Activated B cell treated with CpG ODN at 0.5 μM for 24 hours (primary cell): ENCODE measurements at regions not wholly inside any gene's neighbourhood (a gene's known extent, or its start where the extent isn't known, plus 50 kb on each side); places are given as distances from the start of the nearest gene placed in this dataset.

ENCODE experiments used
- ATAC-seq: fragments of 200-7000 bp; cut with Tn5 transposase; one replicate; pipeline ENCODE4 v1.10.0; 2021; ENCODE audit warnings: low read depth, mild to moderate bottlenecking, moderate library complexity
- CTCF ChIA-PET: fragments of 350-600 bp; sonication (Branson Sonifier 250); formaldehyde crosslinking; loops from one replicate; lab custom pipeline; 2021; ENCODE audit warnings: antibody characterized with exemption; lab: Charles Lee
- POLR2A ChIA-PET: fragments of 350-600 bp; sonication (Branson Sonifier 250); formaldehyde crosslinking; loops from one replicate; lab custom pipeline; 2021; ENCODE audit warnings: antibody characterized with exemption; lab: Charles Lee
- DNase-seq: peaks from one replicate; pipeline ENCODE4 v3.0.0; 2022
- H3K27ac Mint-ChIP-seq: one replicate; pipeline ENCODE4 v1.8.0; 2020; ENCODE audit warnings: mixed read lengths
- H3K27me3 Mint-ChIP-seq: one replicate; pipeline ENCODE4 v1.8.0; 2021; ENCODE audit warnings: mixed read lengths
- H3K36me3 Mint-ChIP-seq: one replicate; pipeline ENCODE4 v1.8.0; 2021; ENCODE audit warnings: low read depth, mixed read lengths
- H3K4me1 Mint-ChIP-seq: one replicate; pipeline ENCODE4 v1.8.0; 2021; ENCODE audit warnings: mixed read lengths
- H3K4me3 Mint-ChIP-seq: one replicate; pipeline ENCODE4 v1.8.0; 2020; ENCODE audit warnings: mild to moderate bottlenecking, mixed read lengths
- H3K9me3 Mint-ChIP-seq: one replicate; pipeline ENCODE4 v1.8.0; 2020; ENCODE audit warnings: mixed read lengths
- CTCF ChIP-seq: fragments of 200-600 bp; IDR thresholded peaks from one replicate; pipeline ENCODE4 v1.8.0; 2022; ENCODE audit warnings: antibody characterized with exemption, mild to moderate bottlenecking
- intact Hi-C: fragments of 100-400 bp; cut with micrococcal nuclease; formaldehyde crosslinking; loops from one replicate; pipeline ENCODE4 v1.15.1; 2024

GRCh38 chr6:4296552-4296951, 161.2 kb upstream of the ECI2 start:
- H3K36me3 Mint-ChIP-seq: no peaks in the 10 kb centered on the region
- intact Hi-C loops: no loop called here
- CTCF ChIA-PET: no interaction called here
- POLR2A ChIA-PET: no interaction called here
- peaks cover 5% of the 10 kb centered on the region for H3K27me3 Mint-ChIP-seq
- no peak overlapping the region for H3K27ac Mint-ChIP-seq
- no peak overlapping the region for H3K4me3 Mint-ChIP-seq
- DNase-seq (no peak), ATAC-seq (no peak)
- peaks cover 5% of the 10 kb centered on the region for H3K9me3 Mint-ChIP-seq
- TF ChIP-seq CTCF: no peak
- H3K4me1 Mint-ChIP-seq: no peaks in the 10 kb centered on the region

- Mint-ChIP-seq H3K4me1 (no peaks in the 10 kb centered on the region), H3K4me3 (no peak overlapping the region), H3K27ac (no peak overlapping the region), H3K27me3 (peaks cover 5% of the 10 kb centered on the region), H3K9me3 (peaks cover 5% of the 10 kb centered on the region), H3K36me3 (no peaks in the 10 kb centered on the region)
- intact Hi-C loops: no loop called here
- no peak for DNase-seq
- POLR2A ChIA-PET: no interaction called here
- ATAC-seq: no peak
- CTCF ChIA-PET: no interaction called here
- TF ChIP-seq CTCF: no peak
These were observed 160.4 kb upstream of the ECI2 start for GRCh38 chr6:4295783-4296155.

- no peak overlapping the region for H3K4me3 Mint-ChIP-seq
- DNase-seq: no peak
- peaks cover 5% of the 10 kb centered on the region for H3K27me3 Mint-ChIP-seq
- ChIA-PET CTCF (no interaction called here), POLR2A (no interaction called here)
- intact Hi-C loops: no loop called here
- ATAC-seq: no peak
- H3K27ac Mint-ChIP-seq: no peak overlapping the region
- H3K4me1 Mint-ChIP-seq: no peaks in the 10 kb centered on the region
- no peak for TF ChIP-seq CTCF
- H3K36me3 Mint-ChIP-seq: no peaks in the 10 kb centered on the region
- H3K9me3 Mint-ChIP-seq: peaks cover 5% of the 10 kb centered on the region
These were observed 159.8 kb upstream of the ECI2 start for GRCh38 chr6:4295058-4295782.

GRCh38 chr6:4294636-4295035, 159.3 kb upstream of the ECI2 start:
- Mint-ChIP-seq H3K27ac (no peak overlapping the region), H3K4me1 (no peaks in the 10 kb centered on the region), H3K27me3 (peaks cover 5% of the 10 kb centered on the region), H3K4me3 (no peak overlapping the region), H3K9me3 (peaks cover 5% of the 10 kb centered on the region), H3K36me3 (no peaks in the 10 kb centered on the region)
- ChIA-PET POLR2A (no interaction called here), CTCF (no interaction called here)
- no peak for TF ChIP-seq CTCF
- intact Hi-C loops: no loop called here
- no peak for DNase-seq
- ATAC-seq: no peak

GRCh38 chr6:4291453-4292403, 156.4 kb upstream of the ECI2 start:
- no peak for ATAC-seq
- POLR2A ChIA-PET: no interaction called here
- intact Hi-C loops: no loop called here
- Mint-ChIP-seq H3K36me3 (no peaks in the 10 kb centered on the region), H3K9me3 (no peaks in the 10 kb centered on the region), H3K27me3 (peaks cover 5% of the 10 kb centered on the region), H3K4me3 (no peak overlapping the region), H3K4me1 (peaks cover 2% of the 10 kb centered on the region), H3K27ac (no peak overlapping the region)
- CTCF ChIA-PET: no interaction called here
- no peak for TF ChIP-seq CTCF
- DNase-seq: no peak
